GM13976 (cell line): ENCODE measurements at regions not wholly inside any gene's neighbourhood (a gene's known extent, or its start where the extent isn't known, plus 50 kb on each side); places are given as distances from the start of the nearest gene placed in this dataset.

ENCODE experiments used
- DNase-seq: peaks from one replicate; pipeline ENCODE4 v3.0.0; 2012; ENCODE audit warnings: low spot score
- CTCF ChIP-seq: IDR thresholded peaks from 2 replicates; pipeline ENCODE4 v1.5.1; 2012; ENCODE audit warnings: borderline replicate concordance, mild to moderate bottlenecking; ENCODE audit not compliant: insufficient read depth; ENCODE audit errors: extremely low read depth, missing control alignments, control extremely low read depth
- in situ Hi-C: fragments of 300-500 bp; cut with MboI; formaldehyde crosslinking; loops from one replicate; pipeline ENCODE4 v1.12.0; 2022; ENCODE audit warnings: low sequenced_read_pairs, mixed read lengths, inconsistent platforms; ENCODE audit not compliant: unreplicated experiment

- DNase-seq, result no peak
- in situ Hi-C loops, result no loop called here
- TF ChIP-seq CTCF, result no peak
Measured at GRCh38 chr17:69962436-69962995, 112.5 kb upstream of the KCNJ16 start.

GRCh38 chr17:69967910-69968411 lies 107.1 kb upstream of the KCNJ16 start:
- in situ Hi-C loops, result no loop called here
- no peak for TF ChIP-seq CTCF

GRCh38 chr17:69969897-69970296 lies 105.1 kb upstream of the KCNJ16 start:
- in situ Hi-C loops, result no loop called here
- no peak for TF ChIP-seq CTCF
- no peak for DNase-seq

More at GRCh38 chr17:69967910-69968411, 107.1 kb upstream of the KCNJ16 start:
- DNase-seq, result no peak

- in situ Hi-C loops, result no loop called here
Measured at GRCh38 chr17:69972251-69972650, 102.8 kb upstream of the KCNJ16 start.

GRCh38 chr17:69975808-69976207 lies 99.2 kb upstream of the KCNJ16 start:
- in situ Hi-C loops, result no loop called here

More at GRCh38 chr17:69972251-69972650, 102.8 kb upstream of the KCNJ16 start:
- no peak for DNase-seq
- TF ChIP-seq CTCF, result no peak

GRCh38 chr17:69978056-69978646 lies 96.9 kb upstream of the KCNJ16 start:
- in situ Hi-C loops, result no loop called here
- no peak for TF ChIP-seq CTCF
- DNase-seq, result no peak

More at GRCh38 chr17:69975808-69976207, 99.2 kb upstream of the KCNJ16 start:
- no peak for TF ChIP-seq CTCF
- no peak for DNase-seq
